Neural cell (in vitro differentiated cells): ENCODE measurements at regions not wholly inside any gene's neighbourhood (a gene's known extent, or its start where the extent isn't known, plus 50 kb on each side); places are given as distances from the start of the nearest gene placed in this dataset.

Experiments used
- CTCF ChIP-seq: fragments of 450-650 bp; IDR thresholded peaks from 2 replicates; pipeline ENCODE4 v1.5.1; 2014; ENCODE audit warnings: antibody characterized with exemption, mild to moderate bottlenecking, moderate library complexity; ENCODE audit not compliant: poor library complexity, severe bottlenecking
- EZH2 ChIP-seq: fragments of 200-600, 300-800 bp; shearing (Covaris generic), sonication (generic); IDR thresholded peaks from 2 replicates; pipeline ENCODE4 v1.6.1; 2014; ENCODE audit warnings: antibody characterized with exemption, low read length, borderline replicate concordance, mild to moderate bottlenecking; ENCODE audit not compliant: insufficient read depth, poor library complexity, severe bottlenecking

GRCh38 chr2:176931588-176932563 is 280.7 kb upstream of the HNRNPA3 start:
- TF ChIP-seq CTCF (no peak), EZH2 (no peak)
